GM10266 (cell line): ENCODE measurements at regions not wholly inside any gene's neighbourhood (a gene's known extent, or its start where the extent isn't known, plus 50 kb on each side); places are given as distances from the start of the nearest gene placed in this dataset.
"Not testable (repeated sequence)": the region's sequence is repeated elsewhere in the genome, so short reads cannot be mapped to it uniquely, and the experiment has no call there.

ENCODE experiments used
- DNase-seq: peaks from one replicate; pipeline ENCODE4 v3.0.0; 2012; ENCODE audit errors: extremely low spot score
- CTCF ChIP-seq: IDR thresholded peaks from 2 replicates; pipeline ENCODE4 v1.5.1; 2012; ENCODE audit warnings: mild to moderate bottlenecking, low read depth; ENCODE audit not compliant: control insufficient read depth, insufficient read depth; ENCODE audit errors: missing control alignments

GRCh38 chr7:42645906-42646305, 266.0 kb downstream of the C7orf25 start:
- no peak for DNase-seq
- TF ChIP-seq CTCF = no peak

GRCh38 chr7:42642699-42643098, 269.2 kb downstream of the C7orf25 start:
- no peak for DNase-seq
- TF ChIP-seq CTCF = no peak

- no peak for DNase-seq
- no peak for TF ChIP-seq CTCF
Measured at GRCh38 chr7:42639930-42640329, 271.9 kb downstream of the C7orf25 start.

GRCh38 chr7:42636380-42636779, 275.5 kb downstream of the C7orf25 start:
- not testable (repeated sequence) for DNase-seq

- no peak for DNase-seq
- TF ChIP-seq CTCF = no peak
Measured at GRCh38 chr7:42628054-42628453, 283.8 kb downstream of the C7orf25 start.

GRCh38 chr7:42627626-42628025, 284.2 kb downstream of the C7orf25 start:
- DNase-seq = no peak
- no peak for TF ChIP-seq CTCF

GRCh38 chr7:42627101-42627500, 284.8 kb downstream of the C7orf25 start:
- no peak for TF ChIP-seq CTCF
- no peak for DNase-seq

GRCh38 chr7:42625421-42625820, 286.4 kb downstream of the C7orf25 start:
- no peak for TF ChIP-seq CTCF
- no peak for DNase-seq
